Erythroblast (primary cell): ENCODE measurements at regions not wholly inside any gene's neighbourhood (a gene's known extent, or its start where the extent isn't known, plus 50 kb on each side); places are given as distances from the start of the nearest gene placed in this dataset.

Source experiments
- GATA1 ChIP-seq: IDR thresholded peaks from 2 replicates; pipeline ENCODE4 v1.6.1; 2011; ENCODE audit warnings: low read depth, mild to moderate bottlenecking, control low read depth, low read length, moderate library complexity
- POLR2A ChIP-seq: IDR thresholded peaks from 2 replicates; pipeline ENCODE4 v1.6.1; 2011; ENCODE audit warnings: mild to moderate bottlenecking, low read length

DNA sequence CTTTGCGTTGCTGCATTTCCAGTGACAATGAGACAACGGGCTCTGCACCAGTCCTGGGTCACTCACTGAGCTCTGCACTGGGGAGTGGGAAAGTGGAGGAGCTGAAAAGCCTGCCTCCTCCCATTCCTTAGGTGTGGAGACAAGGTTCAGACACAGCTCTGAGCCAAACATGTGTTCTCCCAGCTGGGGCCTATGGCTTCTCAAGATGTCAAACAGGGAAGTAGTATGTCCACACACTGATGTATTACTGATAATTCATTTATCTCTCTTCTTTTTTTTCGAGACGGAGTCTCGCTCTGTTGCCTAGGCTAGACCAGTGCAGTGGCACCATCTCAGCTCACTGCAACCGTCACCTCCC, 90.2 kb upstream of the SLC4A7 start:
- TF ChIP-seq POLR2A (no peak), GATA1 (no peak)
